Endothelial cell of hepatic sinusoid (primary cell): ENCODE measurements at regions not wholly inside any gene's neighbourhood (a gene's known extent, or its start where the extent isn't known, plus 50 kb on each side); places are given as distances from the start of the nearest gene placed in this dataset.

ENCODE experiments used
- in situ Hi-C: cut with HindIII; loops from 2 replicates; pipeline ENCODE4 v1.10.0; 2017; ENCODE audit warnings: low sequenced_read_pairs

DNA sequence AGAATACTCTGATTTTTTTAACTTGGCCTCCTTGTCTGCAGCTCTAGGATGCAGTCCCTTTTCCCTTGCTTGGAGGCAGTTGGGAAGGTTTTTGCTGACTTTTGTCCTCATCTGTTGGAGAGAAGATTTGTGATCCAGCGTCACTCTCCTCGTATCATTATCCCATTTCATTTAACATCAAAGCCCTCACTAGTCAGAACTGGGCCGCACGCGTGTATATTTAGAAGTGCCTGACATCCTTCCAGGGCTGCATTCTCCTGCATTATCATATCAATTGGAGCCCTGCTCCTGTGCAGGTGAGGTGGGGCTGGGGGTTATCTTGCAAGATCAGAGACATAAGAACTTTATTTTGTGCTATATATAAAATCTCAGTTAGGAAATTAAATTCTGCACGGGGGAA, 435.1 kb upstream of the HS6ST1 start:
- in situ Hi-C loops = no loop called here

DNA sequence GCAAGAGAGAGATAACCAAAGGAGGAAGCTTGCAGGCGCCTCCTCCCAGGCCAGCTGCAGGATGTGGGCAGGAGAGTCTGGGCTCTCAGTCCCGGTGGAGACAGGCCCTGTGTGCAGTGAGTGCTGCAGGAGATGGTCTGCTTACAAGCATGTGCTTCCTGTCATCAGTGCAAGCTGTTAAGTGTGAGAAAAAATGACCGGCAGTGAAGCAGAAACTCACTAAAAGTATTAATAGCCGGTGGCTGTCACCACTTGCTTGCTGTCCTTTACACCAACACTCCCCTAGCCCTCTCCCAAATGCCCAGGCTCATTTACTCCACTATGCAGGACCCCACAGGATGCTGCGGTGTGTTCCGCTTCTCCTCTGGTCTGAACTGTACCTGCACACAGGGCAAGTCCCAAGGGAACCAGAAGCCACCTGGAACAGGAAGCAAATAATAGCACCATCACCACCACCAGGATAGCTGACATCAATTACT, 435.6 kb upstream of the HS6ST1 start:
- in situ Hi-C loops = no loop called here

DNA sequence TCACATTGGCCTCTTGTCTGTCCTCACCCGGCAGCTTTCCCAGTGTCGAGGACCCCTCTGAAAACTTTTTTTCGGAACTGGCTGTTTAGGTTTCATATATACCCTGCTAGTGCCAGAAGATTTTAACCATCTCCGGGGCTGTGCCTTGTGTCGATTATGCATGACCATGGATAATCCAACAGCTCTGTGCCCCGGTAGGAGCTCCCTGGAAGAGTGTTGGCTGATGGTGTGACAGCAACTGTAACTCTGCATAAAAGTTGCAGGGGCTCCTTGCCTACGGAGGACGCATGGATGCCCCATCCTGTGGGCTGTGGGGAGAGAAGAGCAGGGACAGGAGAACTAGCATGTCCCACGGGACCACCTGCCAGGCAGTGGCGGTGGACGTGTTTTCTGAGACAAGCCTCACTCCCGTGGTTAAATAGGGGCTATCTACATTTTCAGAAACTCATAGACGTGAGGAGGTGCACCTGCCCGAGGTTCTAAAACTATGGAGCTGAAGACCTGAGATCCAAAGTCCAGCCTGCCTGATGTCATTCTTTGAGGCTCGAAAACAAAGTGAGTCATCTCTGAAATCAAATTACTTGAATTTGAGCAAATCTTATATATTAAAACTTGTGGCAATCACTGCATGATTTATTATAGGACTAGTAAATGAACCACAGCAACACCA, 437.2 kb upstream of the HS6ST1 start:
- in situ Hi-C loops = no loop called here

DNA sequence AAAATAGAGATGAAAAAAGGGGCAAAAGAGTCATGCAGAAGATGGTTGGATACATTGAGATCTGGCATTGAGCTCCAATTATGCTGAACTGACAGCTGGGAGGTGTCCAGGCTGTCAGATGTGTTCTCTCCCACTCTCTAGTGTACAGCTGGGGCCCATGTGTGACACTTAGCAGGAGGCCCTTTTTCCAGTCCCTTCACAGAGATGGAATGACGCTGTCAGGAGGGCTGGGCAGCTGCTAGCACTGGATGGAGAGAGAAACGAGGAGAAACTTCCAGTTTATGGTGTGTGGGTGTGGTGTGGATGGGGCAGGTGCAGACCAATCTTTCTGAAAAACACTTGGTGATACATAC, 437.7 kb upstream of the HS6ST1 start:
- in situ Hi-C loops = no loop called here

DNA sequence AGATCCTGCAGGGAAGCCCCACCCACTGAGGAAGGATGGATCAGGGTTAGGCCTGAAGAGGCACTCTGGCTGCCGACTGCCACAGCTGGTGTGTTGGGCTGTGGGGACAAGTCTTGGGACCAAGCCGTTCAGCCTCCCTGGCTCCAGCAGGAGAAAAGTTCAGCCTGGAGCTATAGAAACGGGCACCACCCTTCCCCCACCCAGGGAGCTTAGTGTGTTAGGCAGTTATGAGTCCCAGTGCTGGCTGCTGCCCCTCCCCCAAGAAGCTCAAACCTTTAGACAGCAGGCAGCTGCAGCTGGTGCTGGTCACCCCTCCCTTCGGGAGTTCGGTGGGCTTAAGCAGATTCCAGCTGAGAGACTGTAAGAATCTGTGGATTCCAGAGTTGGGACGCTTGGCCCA, 447.1 kb upstream of the HS6ST1 start:
- in situ Hi-C loops = no loop called here

DNA sequence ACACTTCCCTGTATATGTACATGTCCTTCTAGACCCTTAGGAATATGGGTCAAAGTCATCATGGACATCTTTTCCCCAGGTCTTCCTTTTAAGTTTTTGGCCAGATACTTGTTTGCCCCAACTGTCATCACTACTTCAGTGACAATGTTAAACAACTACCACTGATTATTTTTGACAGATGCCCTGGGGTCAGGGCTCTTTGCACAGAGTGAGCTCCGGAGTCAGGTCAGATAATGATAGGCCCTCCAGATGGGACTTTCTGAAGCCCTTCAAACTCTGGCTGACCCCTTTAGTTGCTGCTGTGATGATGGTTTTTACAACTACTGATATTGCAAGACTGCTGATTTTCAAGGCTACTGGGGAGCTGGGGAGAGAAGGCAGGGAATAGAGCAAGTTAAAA, 449.4 kb upstream of the HS6ST1 start:
- in situ Hi-C loops = no loop called here

DNA sequence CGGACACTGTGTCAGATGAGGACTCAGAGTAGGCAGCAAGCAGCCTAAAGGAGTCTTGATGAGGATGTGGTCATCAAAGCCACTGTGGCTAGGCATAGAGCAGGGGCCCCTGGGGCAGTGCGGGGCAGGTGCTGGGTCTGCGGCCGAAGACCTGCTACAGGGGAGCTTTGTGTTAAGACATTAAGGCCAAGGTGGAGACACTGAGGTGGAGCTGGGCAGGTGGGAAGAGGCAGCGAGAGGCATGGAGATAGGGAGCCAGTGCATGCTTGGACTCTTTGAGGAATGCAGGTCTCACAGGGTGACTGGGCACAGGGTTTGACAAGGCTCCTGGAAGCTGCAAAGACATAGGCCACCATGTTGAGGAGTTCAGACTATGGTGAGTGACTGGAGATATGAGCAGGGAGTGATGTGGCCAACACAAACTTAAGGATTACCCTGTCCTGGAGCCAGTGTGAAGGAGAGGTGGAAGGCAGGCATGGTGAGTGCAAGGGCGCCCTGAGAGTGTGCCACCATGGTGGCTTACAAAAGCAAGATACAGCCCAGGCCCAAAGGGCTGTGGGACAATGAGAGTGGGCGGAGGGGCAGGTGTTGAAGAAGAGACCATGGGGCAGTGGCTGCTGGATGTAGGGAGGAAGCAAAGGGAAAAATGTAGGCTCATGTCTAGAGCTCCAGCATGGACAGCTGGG, 450.9 kb upstream of the HS6ST1 start:
- in situ Hi-C loops = no loop called here

DNA sequence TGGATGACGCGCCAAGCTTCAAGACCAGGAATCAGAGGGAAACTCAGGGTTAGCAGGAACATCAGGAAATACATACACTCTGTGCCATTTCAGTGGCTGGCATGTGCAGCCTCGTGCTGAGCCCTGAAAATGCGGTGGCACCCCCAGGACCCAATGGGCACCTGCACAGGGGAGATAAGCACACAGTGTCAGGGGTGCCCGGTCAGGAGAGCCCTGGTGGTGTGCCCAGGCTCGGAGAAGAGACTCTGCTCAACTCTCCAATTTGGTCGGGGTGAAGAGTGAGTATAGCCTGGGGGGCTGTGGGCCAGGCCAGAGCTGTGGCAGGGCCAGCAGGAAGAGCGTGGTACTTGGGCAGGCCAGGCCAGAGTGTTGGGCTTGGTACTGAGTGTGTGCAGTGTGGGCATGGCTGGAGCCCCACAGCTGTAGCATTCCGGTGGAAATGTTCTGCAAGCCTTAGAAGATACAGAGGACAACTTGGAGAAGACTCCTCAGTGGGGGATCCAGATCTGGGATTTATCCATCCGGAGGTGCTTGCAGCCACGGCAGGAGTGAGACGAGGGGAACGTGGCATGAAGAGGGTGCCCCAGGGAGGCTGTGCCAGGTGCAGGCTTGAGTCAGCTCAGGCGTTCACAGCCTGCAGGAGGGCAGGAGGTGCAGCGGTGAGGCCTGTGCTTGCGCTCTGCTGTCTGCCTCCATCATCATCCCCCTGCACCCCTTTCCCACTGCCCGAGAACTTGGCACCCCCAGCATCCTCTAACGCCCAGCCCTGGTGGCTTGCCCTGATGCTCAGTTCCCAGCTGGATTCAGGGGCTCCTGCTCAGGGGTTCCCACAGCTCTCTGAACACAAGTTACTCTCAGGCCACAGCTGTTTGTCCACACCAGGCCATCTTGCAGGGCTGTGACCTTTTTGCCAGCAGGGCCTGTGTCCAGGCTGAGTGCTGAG, 451.7 kb upstream of the HS6ST1 start:
- in situ Hi-C loops = no loop called here

DNA sequence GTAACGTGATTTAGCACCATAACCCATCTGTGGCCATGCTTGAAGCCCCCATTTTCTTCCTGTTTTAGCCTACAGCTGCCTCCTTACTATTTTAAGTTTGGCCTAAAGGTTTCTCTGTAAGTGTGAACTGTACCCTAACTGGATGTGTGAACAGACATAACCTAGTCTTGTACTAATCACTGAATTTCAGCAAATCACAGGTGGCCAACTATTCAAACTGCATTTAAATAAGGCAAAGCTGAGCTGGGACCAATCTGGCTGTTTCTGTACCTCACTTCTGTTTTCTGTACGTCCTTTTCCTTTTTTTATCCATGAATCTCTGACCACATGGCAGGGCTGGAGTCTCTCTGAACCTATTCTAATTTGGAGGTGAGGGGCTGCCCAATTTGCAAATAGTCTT, 452.7 kb upstream of the HS6ST1 start:
- in situ Hi-C loops = no loop called here

DNA sequence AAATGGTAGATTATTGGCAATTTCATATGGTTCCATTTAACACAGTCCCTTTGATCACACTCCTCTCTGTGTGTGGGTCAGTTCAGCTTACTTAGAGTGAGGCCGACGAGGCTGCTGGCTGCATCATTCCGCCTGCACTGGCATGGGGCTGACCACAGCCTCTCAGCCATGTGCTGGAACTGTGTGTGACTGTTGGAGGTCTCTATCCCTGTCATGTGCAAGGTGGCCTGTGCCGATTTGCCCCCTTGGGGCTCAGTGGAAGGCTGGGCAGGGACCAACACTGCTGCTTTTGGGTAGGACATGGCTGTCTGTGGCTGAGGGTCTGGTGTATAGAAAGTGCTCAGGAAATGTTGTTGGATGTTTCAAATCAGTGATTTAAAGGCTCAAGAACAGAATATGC, 454.0 kb upstream of the HS6ST1 start:
- in situ Hi-C loops = no loop called here

DNA sequence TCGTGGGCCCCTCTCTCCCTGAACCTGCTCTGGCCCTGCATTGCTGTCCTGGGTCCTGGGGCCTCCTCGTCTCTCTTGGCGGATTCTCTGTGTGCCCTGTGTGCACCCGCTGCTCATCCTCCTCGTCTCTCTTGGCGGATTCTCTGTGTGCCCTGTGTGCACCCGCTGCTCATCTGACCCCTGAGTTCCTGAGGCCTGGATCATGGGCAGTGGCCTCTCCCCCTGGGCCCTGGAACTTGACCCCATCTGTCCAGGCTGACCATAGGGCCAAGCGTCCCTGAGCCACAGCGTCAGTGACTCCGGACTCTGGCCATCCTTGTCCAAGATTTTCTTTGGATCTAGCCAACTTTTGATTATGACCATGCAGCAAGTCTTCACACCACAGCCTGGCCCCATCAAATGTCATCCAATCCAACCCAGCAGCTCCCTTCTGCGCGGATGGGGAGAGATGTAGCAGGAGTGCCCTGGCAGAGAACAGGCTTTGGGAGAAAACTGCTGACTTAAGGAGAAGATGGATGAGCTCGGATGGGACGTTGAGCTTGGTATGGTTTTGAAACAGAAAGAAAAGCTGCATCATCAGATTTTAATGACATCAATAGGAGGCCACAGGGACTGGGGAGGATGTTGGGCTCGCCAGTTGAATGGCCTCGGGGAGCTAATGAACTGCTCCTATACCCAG, 455.1 kb upstream of the HS6ST1 start:
- in situ Hi-C loops = no loop called here

DNA sequence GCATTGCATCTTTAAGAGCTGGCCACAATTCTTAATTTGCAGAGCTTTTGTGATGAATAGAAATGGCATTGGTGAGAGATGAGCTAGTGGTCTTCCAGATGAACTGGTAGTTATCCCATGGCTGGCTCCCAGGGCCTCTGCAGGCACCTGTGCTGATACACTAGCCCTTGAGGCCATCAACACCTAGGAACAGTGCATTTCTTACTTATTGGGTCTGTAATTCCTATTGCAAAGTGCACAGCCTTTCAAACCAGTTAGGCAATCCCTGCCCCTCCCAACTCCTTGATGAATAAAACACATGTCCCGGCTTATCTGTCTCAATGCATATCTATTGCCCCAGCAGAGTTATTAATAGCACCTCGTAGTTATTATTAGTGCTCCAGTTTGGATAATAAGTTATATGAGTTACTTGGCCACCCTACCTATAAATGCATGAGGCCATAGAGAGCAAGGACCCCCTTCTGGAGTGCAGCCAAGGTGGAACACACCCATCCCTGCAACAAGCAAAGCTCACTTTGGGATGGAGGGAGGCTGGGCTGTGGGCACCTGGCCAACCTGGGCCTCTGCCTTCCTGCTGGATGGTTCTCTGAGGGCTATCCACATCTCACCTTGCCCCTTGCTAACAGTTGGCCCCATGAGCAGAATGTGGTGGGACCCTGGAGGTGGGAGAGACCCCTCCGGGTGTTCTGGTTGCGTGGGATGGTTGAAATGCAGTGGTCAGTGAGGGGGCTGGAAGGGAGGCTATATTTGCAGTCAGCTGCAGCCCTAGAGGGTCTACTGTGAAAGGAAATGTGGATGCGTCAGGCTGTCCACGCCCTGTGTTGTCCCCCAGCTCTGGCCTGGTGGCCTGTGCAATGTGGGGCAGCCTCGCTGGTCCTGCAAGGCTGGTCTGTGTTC, 455.9 kb upstream of the HS6ST1 start:
- in situ Hi-C loops = no loop called here

DNA sequence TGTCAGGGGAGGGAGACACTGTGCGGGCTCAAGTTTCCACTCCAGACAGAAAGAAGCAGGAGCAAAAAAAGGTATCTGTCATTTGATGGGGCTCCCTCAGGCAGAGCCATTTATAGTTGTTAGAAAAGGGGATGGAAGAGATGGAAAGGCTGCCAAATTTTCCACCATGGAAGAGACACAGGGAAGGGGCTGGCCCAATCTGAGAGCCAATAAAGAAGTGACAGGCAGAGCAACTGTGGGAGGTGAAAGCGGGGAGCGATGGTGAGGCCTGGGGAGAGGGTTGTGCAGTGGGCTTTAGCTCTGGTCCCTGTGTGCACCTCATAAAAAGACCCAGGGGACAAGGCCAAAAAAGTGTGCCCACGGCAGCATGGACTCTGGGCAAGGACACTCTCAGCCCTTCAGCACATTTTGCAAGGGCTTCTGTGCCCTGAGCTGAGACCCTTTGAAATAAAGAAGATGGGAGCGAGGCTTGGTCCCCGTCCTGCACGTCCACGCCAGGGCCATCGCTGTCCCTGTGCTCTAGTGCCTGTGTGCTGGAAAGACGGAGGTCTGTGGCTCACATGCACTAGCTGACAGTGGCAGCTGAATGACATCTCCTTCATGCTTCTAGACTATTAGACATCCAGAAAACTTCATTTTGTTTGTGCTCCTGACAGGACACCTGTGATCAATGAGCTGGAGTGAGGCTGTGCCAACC, 456.7 kb upstream of the HS6ST1 start:
- in situ Hi-C loops = no loop called here

DNA sequence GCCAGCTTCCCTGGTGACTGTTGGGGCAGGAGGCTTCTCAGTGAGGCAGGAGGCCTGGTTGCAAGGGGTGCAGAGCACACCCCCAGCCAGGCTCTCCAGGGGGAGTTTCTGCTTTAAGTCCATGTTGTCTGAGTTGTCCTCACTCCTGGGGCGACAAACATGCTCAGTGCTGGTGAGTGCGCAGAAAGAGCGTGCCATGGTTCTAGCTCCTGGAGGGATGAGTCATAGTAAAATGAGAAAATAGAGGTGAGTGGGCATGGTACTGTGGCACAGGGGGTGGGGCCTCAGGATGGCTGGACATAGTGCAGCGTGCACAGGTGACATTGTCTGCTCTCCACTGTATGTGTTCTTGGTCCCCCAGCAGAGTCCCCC, 457.2 kb upstream of the HS6ST1 start:
- in situ Hi-C loops = no loop called here

DNA sequence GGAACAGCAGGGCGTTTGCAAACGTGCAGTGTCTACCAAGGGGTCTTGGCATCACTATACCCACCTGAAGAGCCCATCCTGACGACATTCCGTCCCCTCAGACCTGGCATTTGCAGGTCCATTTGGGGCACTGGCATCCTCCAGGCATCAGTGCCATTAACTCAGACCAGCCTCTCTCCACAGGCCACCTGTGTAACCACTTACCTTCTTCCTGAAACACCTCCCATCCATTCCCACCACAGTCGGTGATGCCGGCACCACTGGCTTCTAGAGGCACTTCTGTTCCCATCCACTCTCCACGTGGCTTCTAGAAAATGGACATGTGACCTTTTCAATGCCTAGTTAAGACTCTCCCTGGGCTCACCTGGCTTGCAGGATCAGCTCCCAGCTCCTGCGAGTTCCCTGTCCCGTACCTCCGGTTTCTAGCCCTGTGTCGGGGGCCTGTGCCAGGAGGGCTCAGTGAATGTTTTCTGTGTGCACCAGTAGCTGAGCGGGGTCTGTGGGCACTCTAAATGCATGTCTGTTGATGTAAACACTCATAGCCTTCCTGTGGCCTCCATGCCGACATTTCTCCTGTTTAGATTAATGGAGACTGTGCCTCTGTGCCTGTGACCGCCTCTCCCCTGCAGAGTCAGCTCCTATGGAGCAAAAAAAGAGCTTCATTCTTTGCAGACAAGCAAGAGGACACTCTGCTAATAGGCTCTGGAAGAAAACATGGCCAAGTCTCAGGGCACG, 458.0 kb upstream of the HS6ST1 start:
- in situ Hi-C loops = no loop called here

DNA sequence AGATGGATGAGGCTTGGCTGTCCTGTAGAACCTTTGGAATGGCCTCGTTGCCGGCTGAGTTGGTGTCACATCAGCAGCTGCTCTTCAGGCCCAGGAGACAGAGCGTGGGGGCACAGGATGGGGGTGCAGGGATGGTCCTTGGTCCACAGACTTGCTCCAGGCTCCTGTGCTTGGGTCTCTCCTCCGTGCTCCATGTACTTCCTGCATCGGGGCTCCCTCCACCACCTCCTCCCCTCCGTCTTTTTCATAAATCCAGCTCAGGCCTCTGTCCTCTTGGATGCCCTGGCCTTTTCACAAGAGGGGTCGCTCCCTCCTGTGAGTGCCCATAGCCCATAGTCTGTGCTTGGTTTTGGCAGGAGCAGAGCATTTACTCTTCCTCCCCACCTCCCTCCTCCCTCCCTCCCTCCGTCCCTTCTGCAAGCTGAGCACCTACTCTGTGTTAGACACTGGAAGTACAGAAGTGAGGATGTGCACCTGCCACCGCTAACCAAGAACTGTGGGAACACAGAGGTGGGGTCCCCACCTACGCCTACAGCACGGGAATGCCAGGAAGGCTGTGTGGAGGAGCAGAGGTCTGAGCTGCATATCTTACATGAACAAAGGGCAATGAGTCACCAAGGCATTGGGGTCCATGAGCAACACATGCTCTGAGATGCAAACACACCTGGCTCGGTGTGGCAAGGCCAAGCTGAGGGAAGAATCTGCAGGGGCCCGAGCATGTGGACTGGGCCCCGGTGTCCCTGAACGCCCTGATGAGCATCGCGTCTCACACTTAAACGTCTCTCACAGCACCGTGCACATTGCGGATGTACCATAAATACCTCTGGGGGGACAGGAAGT, 458.7 kb upstream of the HS6ST1 start:
- in situ Hi-C loops = no loop called here

DNA sequence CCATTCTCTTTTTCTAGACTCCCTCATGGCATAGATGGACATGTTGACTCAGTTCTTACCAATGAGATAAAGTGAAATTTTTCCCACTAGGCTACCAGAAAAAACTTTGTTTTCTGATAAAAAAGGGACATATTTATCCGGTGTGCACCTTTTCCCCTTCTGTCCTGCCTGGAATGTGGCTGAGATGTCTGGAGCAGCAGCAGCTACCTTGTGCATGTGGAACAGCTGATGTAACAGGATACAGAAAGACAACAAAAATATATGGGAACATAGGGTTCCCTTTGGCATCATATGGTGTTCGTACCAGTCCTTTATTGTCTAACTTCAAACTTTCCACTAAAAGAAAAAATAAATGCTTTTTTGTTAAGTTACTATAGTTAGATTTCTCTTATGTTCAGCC, 460.2 kb upstream of the HS6ST1 start:
- in situ Hi-C loops = no loop called here
